ENCODE measurements at regions not wholly inside any gene's neighbourhood (a gene's known extent, or its start where the extent isn't known, plus 50 kb on each side); places are given as distances from the start of the nearest gene placed in this dataset.

GRCh38 chr17:13346081-13346533 lies 255.6 kb downstream of the HS3ST3A1 start:
- Histone ChIP-seq H3K27me3 (ENCODE audit: insufficient read depth, low read depth, severe bottlenecking) (no peaks in the 10 kb centered on the region), H3K36me3 (no peaks in the 10 kb centered on the region), H3K4me3 (ENCODE audit: low read depth, low read length) (no peak overlapping the region), H3K9me3 (ENCODE audit: severe bottlenecking) (no peaks in the 10 kb centered on the region), H3K27ac (no peak overlapping the region)
- DNase-seq, result no peak
- no peak for TF ChIP-seq CTCF (IDR thresholded peaks at IDR 0.05; ENCODE audit: low read depth, low read length)

- H3K27ac ChIP-seq, result no peak overlapping the region
- H3K9me3 ChIP-seq (ENCODE audit: severe bottlenecking), result no peaks in the 10 kb centered on the region
- no peaks in the 10 kb centered on the region for H3K27me3 ChIP-seq (ENCODE audit: insufficient read depth, low read depth, severe bottlenecking)
- no peak for TF ChIP-seq CTCF (IDR thresholded peaks at IDR 0.05; ENCODE audit: low read depth, low read length)
- no peaks in the 10 kb centered on the region for H3K36me3 ChIP-seq
- DNase-seq, result no peak
- peak overlapping the region; percentile 55 for H3K4me3 ChIP-seq (ENCODE audit: low read depth, low read length)
Measured at GRCh38 chr17:13338421-13338820, 263.3 kb downstream of the HS3ST3A1 start.

GRCh38 chr17:13337864-13338371 lies 263.8 kb downstream of the HS3ST3A1 start:
- TF ChIP-seq CTCF (IDR thresholded peaks at IDR 0.05; ENCODE audit: low read depth, low read length), result peak; percentile 69
- H3K27me3 ChIP-seq (ENCODE audit: insufficient read depth, low read depth, severe bottlenecking), result no peaks in the 10 kb centered on the region
- no peaks in the 10 kb centered on the region for H3K36me3 ChIP-seq
- H3K9me3 ChIP-seq (ENCODE audit: severe bottlenecking), result no peaks in the 10 kb centered on the region
- no peak overlapping the region for H3K27ac ChIP-seq
- peak overlapping the region; percentile 55 for H3K4me3 ChIP-seq (ENCODE audit: low read depth, low read length)
- peak; percentile 41 for DNase-seq

GRCh38 chr17:13337151-13337550 lies 264.6 kb downstream of the HS3ST3A1 start:
- H3K9me3 ChIP-seq (ENCODE audit: severe bottlenecking), result no peaks in the 10 kb centered on the region
- no peak for DNase-seq
- H3K36me3 ChIP-seq, result no peaks in the 10 kb centered on the region
- no peak overlapping the region for H3K27ac ChIP-seq
- TF ChIP-seq CTCF (IDR thresholded peaks at IDR 0.05; ENCODE audit: low read depth, low read length), result no peak
- H3K27me3 ChIP-seq (ENCODE audit: insufficient read depth, low read depth, severe bottlenecking), result no peaks in the 10 kb centered on the region
- no peak overlapping the region for H3K4me3 ChIP-seq (ENCODE audit: low read depth, low read length)

GRCh38 chr17:13334374-13334773 lies 267.4 kb downstream of the HS3ST3A1 start:
- no peaks in the 10 kb centered on the region for H3K36me3 ChIP-seq
- no peaks in the 10 kb centered on the region for H3K9me3 ChIP-seq (ENCODE audit: severe bottlenecking)
- no peak overlapping the region for H3K27ac ChIP-seq
- H3K27me3 ChIP-seq (ENCODE audit: insufficient read depth, low read depth, severe bottlenecking), result no peaks in the 10 kb centered on the region
- TF ChIP-seq CTCF (IDR thresholded peaks at IDR 0.05; ENCODE audit: low read depth, low read length), result no peak
- no peak for DNase-seq
- H3K4me3 ChIP-seq (ENCODE audit: low read depth, low read length), result no peak overlapping the region

GRCh38 chr17:13333661-13334060 lies 268.1 kb downstream of the HS3ST3A1 start:
- no peak for DNase-seq
- no peaks in the 10 kb centered on the region for H3K27me3 ChIP-seq (ENCODE audit: insufficient read depth, low read depth, severe bottlenecking)
- no peak overlapping the region for H3K4me3 ChIP-seq (ENCODE audit: low read depth, low read length)
- no peaks in the 10 kb centered on the region for H3K9me3 ChIP-seq (ENCODE audit: severe bottlenecking)
- H3K27ac ChIP-seq, result no peak overlapping the region
- no peaks in the 10 kb centered on the region for H3K36me3 ChIP-seq
- TF ChIP-seq CTCF (IDR thresholded peaks at IDR 0.05; ENCODE audit: low read depth, low read length), result no peak
